ENCODE measurements at regions not wholly inside any gene's neighbourhood (a gene's known extent, or its start where the extent isn't known, plus 50 kb on each side); places are given as distances from the start of the nearest gene placed in this dataset.

DNA sequence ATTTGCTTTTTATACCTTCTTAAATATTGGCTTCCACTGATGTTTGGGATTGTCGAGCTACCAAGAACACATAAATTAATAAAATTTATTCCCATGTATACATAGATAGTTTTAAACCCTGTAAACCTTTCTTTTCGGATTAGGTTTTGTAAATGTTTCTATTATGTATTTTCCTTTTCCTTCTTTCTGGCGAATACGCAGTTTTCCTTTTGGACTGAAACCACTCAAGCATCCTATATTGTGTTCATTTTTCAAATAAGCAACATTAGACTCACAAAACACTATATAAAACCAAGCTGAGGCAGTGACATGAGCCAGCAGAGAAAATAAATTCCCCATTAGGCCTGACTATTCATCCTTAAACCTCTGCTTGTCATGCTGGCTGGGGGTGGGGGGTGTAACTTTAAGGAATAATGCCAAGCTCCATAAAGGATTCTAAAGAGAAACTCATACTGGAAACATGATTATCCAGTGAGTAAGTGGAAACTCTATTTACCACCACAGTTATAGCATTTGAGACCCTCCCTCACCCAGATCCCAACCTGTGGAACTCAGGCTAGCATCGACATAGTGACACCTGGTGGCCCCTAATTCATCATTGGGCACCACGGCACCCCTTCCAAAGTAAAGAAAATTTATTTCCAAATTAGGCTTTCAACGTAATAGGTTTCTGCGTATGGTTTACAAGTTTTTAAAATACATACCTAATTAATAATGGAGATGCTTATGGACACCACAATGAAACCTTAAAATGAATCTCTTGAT lies 86.5 kb upstream of the CELF2 start:
- no peak for DNase-seq (ENCODE audit: low read depth)

DNA sequence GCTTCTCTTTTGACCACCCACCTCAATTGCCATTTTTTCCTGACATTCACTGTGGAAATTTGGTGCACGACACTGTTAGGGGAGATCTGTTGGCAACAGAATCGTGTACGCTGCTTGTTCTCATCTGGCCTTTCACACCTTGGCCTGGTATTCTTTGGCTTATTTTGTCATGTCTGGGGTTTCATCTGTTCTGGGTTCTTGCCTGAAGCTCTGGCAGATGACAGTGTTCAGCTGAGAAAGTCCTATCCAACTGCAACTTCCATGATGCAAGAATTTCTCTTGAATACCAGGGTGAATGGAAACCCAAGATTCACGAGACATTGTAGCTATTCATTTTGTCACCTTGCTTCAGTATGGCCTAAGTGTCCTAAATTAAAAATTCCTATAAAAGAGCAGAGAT lies 82.6 kb upstream of the CELF2 start:
- no peak for DNase-seq (ENCODE audit: low read depth)

DNA sequence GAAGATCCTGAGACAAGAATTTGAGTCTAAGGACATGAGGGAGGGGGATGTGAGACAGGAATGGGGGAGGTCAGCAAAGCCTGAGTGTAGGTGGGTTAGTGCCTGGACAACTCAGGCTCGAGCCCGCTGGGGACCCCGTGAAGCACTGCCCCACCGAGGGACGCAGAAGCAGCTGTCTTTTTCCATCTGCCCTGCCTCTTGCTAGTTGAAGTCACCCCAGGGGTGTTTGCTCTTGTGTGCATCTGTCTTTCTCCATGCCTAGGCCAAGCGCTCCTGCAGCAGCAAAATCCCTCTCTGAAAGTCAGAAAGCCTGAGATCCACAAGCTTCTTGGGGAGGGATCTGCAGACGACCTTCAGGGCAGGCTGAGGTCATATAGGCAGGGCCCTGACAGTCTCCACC lies 79.0 kb upstream of the CELF2 start:
- DNase-seq (ENCODE audit: low read depth): no peak

DNA sequence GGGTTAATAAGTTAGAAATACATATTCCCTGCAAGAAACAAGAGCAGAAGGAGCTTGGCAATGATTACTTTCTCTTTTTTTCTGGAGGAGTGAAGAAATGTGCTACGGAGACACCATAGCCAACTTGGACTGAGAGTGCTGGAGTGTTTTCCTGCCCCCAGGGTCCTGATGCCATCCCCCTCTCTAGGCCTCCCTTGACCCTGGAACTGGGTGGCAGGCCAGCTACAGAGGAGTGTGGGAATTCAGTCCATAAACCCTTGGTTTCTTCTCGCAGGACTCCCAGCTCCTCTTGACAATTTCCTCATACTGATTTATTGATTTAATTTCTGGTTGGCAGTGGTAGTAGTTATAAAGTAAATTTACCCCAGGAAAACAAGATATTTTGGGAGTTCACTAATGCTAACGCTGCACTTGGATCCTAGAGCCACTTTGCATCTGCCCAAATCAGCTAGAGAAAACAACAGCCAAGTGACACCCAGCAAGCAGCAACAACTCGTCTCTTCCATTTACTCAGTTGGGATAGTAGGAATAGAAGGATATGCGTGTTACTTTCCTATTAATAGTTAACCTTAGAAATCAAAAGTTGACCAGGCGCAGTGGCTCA lies 76.4 kb upstream of the CELF2 start:
- no peak for DNase-seq (ENCODE audit: low read depth)

DNA sequence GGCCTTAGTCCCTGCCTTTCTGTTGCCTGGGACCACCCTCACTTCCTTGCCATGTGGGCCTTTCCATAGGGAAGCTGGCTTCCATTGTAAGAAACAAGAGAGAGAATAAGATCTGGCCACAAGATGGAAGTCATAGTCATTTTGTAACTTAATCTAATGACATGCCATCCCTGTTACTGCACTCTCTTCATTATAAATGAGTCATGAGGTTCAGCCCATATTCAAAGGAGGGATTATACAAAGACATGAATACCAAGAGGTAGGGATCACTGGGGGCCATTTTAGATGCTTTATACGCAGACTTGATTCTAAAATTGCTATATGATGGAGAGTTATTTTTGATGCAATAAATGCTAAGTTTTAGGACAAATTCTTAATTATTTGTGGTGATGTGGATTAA lies 75.2 kb upstream of the CELF2 start:
- no peak for DNase-seq (ENCODE audit: low read depth)

DNA sequence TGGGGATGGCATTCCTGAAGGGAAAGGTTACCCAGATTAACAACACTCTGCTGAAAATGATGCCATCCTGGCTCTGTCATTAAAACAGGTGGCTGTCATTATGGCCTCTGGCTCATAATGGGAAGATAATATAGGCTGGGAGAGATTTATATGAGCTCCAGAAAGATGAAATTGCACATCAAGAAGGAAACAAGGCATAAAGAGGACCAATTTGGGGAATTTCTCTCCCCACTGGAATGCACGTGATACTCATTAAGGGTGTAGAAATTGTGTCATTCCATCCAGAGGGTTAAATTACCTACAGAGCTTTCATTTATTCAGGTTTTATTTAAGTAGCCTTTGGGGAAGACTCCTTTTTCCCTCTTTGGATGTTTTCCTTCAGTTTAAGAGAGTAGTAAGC lies 71.6 kb upstream of the CELF2 start:
- no peak for DNase-seq (ENCODE audit: low read depth)

DNA sequence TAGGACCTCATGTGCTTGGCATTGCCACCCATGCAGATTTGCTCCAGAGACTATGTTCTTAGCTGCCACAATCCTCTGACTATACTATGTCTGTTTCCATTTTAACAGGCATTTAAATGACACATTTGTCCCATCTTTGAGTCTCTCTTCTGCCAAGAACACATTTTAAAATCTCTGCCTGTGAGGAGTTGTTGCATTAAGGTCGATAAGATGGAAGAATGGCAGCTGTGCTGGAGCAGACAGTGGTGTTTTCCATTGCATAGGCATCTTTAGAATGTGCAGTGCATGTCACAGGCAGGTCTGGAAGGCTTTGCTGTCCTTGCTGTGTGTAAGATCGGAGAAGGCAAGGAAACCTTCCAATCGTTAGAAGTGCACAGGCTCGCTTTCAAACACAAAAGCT lies 70.9 kb upstream of the CELF2 start:
- DNase-seq (ENCODE audit: low read depth): no peak

DNA sequence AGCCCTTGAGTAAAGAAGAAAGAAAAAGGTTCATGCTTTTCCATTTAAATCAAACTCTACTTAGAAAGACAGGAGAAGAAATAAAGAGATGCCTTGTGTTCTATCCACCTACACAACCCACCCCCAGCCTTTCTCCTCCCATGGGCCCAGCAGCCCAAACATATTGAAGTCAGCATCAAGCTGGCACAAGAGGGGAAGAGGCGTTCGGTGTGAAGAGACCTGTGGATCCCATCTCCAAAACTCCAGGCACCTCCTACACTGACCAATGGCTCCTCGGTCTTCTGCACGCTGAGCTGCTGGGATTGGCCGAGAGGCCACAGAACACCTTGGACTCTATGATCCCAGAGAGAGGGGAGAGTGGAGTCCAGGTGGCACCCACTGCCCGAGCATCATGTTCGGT lies 66.0 kb upstream of the CELF2 start:
- DNase-seq (ENCODE audit: low read depth): no peak

DNA sequence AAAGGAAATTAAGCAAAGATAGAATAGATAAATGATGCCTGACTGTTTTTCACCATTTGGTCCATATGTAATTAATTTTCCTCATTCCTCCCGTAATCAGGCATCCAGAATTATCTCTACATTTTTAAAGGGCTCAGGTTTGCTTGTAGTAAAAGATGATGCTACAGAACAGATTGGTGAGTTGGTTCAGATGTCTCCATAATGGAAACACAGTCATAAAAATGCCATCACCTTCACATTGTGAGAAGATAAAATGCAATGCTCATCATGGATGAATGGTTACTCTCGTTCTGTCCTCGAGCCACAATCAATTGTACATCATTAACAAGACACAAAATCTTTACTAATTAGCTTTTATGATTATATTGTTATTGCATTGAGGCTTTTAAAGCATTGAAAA lies 64.9 kb upstream of the CELF2 start:
- DNase-seq (ENCODE audit: low read depth): no peak

DNA sequence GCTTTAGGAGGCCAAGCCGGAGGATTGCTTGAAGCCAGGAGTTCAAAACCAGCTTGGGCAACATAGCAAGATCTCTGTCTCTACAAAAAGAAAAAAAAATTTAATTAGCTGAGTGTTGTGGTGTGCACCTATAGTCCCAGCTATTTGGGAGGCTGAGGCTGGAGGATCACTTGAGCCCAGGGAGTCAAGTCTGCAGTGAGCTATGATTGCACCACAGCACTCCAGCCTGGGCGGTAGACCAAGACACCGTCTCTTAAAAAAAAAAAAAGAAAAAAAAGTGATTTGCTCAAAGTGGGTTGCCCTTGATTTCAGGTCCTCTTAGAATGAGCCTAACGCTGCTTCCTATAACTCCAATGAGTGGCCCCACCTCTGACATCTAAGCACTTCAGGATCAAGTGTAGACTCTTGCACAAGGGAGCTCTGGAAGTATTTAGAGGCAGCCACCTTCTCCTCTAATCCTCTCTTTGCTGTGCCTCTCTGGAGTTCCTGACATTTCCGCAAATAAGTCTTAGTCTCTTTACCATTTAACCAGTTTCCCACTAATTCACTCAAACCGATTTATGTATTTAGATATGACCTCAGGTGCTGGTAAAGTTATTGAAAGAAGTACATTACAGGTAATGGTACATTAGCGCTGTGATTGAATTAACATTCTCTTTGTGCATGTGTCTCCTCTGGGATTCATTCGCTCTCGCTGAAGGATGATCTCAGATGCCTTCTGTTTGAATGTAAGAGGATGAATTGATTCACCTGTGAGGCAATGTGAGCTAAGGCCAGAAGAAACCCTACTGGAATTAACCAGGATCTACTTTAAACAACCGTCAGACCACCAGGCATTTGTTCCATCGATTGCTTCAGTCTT lies 60.8 kb upstream of the CELF2 start:
- DNase-seq (ENCODE audit: low read depth): no peak

DNA sequence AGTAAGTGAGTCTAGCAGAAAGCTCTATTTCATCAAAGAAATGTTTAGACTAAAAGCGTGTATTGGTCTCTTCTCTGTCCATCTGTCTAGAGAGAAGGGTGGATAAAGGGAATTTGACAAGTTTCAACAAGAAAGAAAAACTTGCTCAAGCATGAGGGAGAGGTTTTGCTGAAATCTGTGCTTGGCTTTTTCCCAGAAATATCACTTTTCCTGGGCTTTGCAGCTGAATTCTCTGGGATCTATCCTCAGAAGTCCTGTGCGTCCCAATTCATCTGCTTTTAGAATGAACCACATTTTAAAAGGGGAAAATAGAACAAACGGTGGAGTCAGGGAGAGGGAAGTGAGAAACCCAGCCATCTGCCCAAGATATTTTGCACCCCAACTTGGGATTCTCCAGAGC lies 59.6 kb upstream of the CELF2 start:
- DNase-seq (ENCODE audit: low read depth): no peak

DNA sequence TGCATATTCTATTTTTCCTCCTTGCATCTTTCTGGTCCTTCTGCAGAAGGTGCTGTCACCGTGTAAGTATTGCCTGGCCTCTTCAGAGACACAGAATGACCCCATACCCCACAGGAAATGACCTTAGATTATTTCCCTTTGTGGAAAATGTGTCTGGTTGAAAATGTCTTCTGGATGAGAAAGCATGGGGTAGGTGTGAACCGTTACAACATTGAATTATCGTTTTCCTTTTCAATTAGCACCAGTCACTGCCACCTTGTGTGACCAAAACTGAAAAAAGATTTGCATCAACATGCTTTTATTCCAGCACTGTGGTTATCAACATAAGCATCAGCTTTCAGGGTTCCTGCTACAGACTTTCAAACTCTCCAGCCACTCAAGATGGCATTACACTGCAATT lies 58.0 kb upstream of the CELF2 start:
- no peak for DNase-seq (ENCODE audit: low read depth)

DNA sequence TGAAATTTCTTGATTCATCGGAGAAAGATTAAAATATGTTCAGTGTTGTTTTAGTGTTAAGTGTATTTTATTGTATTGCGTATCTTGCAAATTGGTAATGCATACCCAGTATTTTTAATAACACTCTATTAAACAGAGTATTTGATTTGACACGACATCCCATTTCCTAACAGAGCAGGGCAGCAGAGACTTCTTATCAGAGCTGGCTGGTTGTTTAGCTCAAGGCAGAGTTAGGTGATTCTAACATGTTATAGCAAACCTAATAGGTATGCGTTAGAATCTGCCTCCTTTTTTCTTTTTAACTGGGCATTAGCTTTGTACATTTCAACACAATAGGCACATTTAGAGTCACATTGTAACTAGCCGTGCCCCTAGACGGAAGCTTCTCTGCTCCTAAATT lies 57.1 kb upstream of the CELF2 start:
- DNase-seq (ENCODE audit: low read depth): no peak

DNA sequence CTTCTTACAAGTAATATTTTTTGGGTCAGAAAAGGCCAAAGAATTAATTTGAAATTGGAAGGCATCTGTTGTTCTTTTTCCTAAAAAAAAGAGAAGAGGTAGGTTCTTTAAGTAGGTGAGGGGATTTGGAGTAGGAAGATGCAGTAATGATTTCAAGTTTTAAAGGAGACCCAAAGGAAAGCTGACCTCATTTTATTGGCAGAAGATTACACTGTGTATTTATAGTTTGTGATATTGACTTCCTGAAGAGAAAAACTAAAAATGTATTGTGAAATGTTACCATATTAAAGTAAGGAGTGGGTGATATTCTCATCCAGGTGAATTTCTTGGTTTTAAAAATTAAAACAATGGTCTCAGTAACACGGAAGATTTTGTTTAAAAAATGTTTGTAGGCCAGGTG lies 56.6 kb upstream of the CELF2 start:
- peak; percentile 47 for DNase-seq (ENCODE audit: low read depth)

DNA sequence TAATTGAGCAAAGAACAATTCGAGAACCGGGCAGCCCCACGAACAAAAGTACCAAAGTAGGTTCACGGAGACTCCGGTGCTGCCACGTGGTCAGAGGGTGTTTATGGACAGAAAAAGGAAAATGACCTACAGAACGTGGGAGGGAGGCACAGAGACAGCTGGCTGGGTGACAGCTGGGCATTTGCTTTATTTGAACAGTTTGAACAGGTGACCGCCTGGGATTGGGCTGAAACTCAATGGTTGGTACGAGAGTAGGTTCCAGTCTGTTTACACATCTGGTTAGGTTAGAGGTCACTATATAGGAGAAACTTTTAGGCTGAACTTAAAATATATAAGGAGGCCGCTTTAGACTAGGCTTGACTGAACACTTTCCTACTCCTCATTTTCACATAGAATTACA lies 50.6 kb upstream of the CELF2 start:
- no peak for DNase-seq (ENCODE audit: low read depth)

DNA sequence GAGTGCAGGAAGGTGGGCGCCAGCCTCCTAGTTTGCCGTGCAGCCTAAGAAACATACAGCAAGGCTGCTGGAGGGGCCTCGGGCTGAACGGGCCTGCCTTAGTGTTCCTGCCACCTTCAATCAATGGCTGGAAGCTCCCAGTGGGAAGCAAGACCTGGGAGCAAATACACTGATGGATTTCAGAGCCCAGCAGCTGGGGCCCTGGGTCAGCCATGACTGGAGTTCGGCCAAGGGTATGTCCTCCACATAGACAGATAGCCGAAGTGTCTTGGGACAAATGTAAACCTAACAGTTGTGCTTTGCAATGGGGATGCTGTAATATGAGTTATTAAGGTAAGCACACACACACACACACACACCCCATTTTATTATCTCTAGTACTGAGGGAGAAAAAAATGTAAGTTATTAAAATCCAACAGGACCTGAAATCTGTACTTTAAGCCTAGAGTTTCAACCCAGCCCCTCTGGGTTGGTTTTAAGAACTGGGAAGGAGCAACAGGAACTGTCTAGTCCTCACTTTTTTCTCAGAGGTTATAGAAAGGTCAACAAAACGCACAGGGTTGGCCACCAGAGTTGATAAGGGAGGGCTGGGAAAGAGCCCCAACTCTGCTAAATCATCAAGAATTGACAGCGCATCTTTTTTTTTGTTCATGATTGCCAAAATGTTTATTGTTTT lies 50.0 kb upstream of the CELF2 start:
- DNase-seq (ENCODE audit: low read depth): no peak
